ENCODE measurements at regions not wholly inside any gene's neighbourhood (a gene's known extent, or its start where the extent isn't known, plus 50 kb on each side); places are given as distances from the start of the nearest gene placed in this dataset.

DNA sequence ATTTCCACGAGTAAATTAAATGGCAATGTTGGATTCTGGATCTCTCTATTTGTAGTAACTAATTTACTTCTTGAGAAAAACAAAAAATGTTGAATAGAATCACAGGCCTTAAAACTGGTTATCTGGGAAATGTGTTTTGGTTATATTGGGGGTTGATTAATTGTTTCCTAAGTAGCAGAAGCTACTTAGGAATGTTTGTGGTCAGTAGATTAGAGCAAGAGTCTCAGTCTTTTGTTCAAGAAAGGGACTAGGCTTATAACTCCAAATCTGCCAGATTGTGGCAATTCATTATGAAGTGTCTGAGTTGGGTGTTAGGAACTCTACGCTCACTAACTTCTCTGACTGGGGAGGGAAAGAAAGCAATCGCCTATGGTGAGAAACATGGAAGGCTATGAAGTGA, 244.3 kb upstream of the PHYHIPL start:
- DNase-seq (ENCODE audit: low read depth), result peak; percentile 31
- TF ChIP-seq CTCF (IDR thresholded peaks at IDR 0.05; ENCODE audit: low read length, missing control alignments), result no peak
- H3K4me3 ChIP-seq (replicated peaks; ENCODE audit: low read depth, low read length), result no peak overlapping the region

DNA sequence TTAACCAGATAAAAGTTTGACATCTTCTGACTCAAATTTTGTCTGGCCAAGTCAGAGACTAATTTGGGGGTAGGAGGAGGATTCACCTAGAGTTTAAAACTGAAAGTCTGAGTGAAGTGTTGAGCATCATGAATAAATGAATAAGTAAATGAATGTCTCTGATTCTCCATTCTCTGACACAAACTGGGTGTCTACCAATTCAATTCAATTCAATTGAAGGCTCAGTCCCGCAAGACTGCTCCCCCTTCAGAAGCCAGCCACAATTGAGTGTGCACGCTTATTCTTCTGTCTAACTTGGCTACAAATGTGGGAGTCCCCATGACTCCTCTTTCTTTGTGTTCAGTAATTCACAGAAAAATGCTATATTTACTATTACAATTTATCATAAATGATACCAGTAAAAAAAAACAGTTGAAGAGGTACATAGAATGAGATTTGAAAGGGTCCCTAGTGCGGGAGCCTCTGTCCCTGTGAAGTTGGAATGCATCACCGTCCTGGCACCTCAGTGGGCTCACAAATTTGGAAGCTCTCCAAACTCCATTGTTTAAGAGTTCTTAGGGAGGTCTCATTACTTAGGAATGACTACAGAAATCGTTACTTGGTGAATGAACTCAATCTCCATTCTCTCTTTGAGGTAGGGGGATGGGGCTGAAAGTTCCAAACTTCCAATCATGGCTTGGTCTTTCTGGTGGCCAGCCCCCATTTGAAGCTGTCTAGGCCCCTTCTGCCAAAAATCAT, 243.7 kb upstream of the PHYHIPL start:
- DNase-seq (ENCODE audit: low read depth), result peak; percentile 49
- no peak for TF ChIP-seq CTCF (IDR thresholded peaks at IDR 0.05; ENCODE audit: low read length, missing control alignments)
- no peak overlapping the region for H3K4me3 ChIP-seq (replicated peaks; ENCODE audit: low read depth, low read length)

GRCh38 chr10:58936364-58936763, 240.1 kb upstream of the PHYHIPL start:
- DNase-seq (ENCODE audit: low read depth), result no peak
- no peak for TF ChIP-seq CTCF (IDR thresholded peaks at IDR 0.05; ENCODE audit: low read length, missing control alignments)
- no peak overlapping the region for H3K4me3 ChIP-seq (replicated peaks; ENCODE audit: low read depth, low read length)

GRCh38 chr10:58937423-58937822, 239.0 kb upstream of the PHYHIPL start:
- DNase-seq (ENCODE audit: low read depth), result no peak
- H3K4me3 ChIP-seq (replicated peaks; ENCODE audit: low read depth, low read length), result no peak overlapping the region
- no peak for TF ChIP-seq CTCF (IDR thresholded peaks at IDR 0.05; ENCODE audit: low read length, missing control alignments)

GRCh38 chr10:58942724-58943123, 233.7 kb upstream of the PHYHIPL start:
- H3K4me3 ChIP-seq (replicated peaks; ENCODE audit: low read depth, low read length), result no peak overlapping the region
- no peak for DNase-seq (ENCODE audit: low read depth)
- TF ChIP-seq CTCF (IDR thresholded peaks at IDR 0.05; ENCODE audit: low read length, missing control alignments), result no peak

DNA sequence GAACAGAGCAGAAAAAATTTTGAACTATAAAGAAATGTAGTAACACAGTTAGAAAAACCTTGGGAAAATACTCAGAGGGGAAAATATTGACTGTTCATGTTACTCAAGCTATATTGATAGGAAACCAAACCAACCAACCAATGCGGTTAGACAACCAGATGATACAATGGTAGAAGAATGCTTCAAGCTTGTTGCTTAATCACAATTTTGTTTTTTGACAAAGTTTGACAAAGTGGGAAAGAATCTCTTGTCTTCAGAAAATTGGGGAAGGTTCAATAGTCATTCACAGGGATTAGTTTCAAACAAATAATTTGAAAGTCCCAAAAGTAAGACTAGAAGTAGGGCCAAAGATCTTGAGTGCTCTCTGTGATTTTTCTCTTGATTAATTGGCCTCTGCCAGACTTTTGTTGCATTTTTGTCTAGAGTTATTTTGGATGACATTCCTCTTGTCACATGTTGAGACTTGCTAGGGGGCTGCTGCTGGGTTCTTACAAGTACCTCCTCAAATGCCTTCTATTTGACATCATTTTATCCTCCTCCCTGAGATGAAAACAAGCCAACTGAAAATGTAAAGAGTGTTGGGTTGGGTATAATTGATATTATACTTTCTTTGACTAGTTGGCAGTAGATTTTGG, 233.1 kb upstream of the PHYHIPL start:
- no peak overlapping the region for H3K4me3 ChIP-seq (replicated peaks; ENCODE audit: low read depth, low read length)
- no peak for DNase-seq (ENCODE audit: low read depth)
- TF ChIP-seq CTCF (IDR thresholded peaks at IDR 0.05; ENCODE audit: low read length, missing control alignments), result no peak

GRCh38 chr10:58943960-58944359, 232.5 kb upstream of the PHYHIPL start:
- H3K4me3 ChIP-seq (replicated peaks; ENCODE audit: low read depth, low read length), result no peak overlapping the region
- no peak for DNase-seq (ENCODE audit: low read depth)
- TF ChIP-seq CTCF (IDR thresholded peaks at IDR 0.05; ENCODE audit: low read length, missing control alignments), result no peak

All from fibroblast of pulmonary artery (primary cell).